SK-N-SH treated with all-trans-retinoic acid at 6 μM for 48 hours (cell line): ENCODE measurements at regions not wholly inside any gene's neighbourhood (a gene's known extent, or its start where the extent isn't known, plus 50 kb on each side); places are given as distances from the start of the nearest gene placed in this dataset.

ENCODE experiments used
- ATAC-seq: fragments of 200-7000 bp; cut with Tn5 transposase; 3 replicates; pipeline ENCODE4 v1.9.1; 2020; ENCODE audit warnings: mild to moderate bottlenecking, moderate library complexity
- BACH2 ChIP-seq: fragments of 250-450 bp; sonication (Bioruptor Pico); IDR thresholded peaks from 2 replicates; pipeline ENCODE4 v1.9.0; 2021; ENCODE audit warnings: mild to moderate bottlenecking, borderline replicate concordance
- CSDC2 ChIP-seq: fragments of 250-450 bp; sonication (Bioruptor Pico); IDR thresholded peaks from 2 replicates; pipeline ENCODE4 v1.5.0; 2020; ENCODE audit warnings: mild to moderate bottlenecking, moderate library complexity
- ESRRG ChIP-seq: fragments of 250-450 bp; sonication (Bioruptor Pico); IDR thresholded peaks from 2 replicates; pipeline ENCODE4 v1.6.1; 2021; ENCODE audit warnings: mild to moderate bottlenecking
- GLIS3 ChIP-seq: fragments of 250-450 bp; sonication (Bioruptor Pico); IDR thresholded peaks from 2 replicates; pipeline ENCODE4 v1.5.0; 2020; ENCODE audit warnings: mild to moderate bottlenecking, moderate library complexity
- ISL1 ChIP-seq: fragments of 250-450 bp; sonication (Bioruptor Pico); IDR thresholded peaks from 2 replicates; pipeline ENCODE4 v2.1.2; 2022; ENCODE audit warnings: mild to moderate bottlenecking, moderate library complexity
- OSR1 ChIP-seq: fragments of 250-450 bp; sonication (Bioruptor Pico); IDR thresholded peaks from 2 replicates; pipeline ENCODE4 v1.8.0; 2022; ENCODE audit warnings: moderate library complexity, mild to moderate bottlenecking, inconsistent platforms
- PPARA ChIP-seq: fragments of 250-450 bp; sonication (Bioruptor Pico); IDR thresholded peaks from 2 replicates; pipeline ENCODE4 v1.5.0; 2020; ENCODE audit warnings: mild to moderate bottlenecking, borderline replicate concordance
- RARB ChIP-seq: fragments of 250-450 bp; sonication (Bioruptor Pico); IDR thresholded peaks from 2 replicates; pipeline ENCODE4 v1.8.0; 2021; ENCODE audit warnings: mild to moderate bottlenecking, moderate library complexity
- SNAI2 ChIP-seq: fragments of 250-450 bp; sonication (Bioruptor Pico); IDR thresholded peaks from 2 replicates; pipeline ENCODE4 v1.5.0; 2020; ENCODE audit warnings: mild to moderate bottlenecking, moderate library complexity
- TCF4 ChIP-seq: fragments of 250-450 bp; sonication (Bioruptor Pico); IDR thresholded peaks from 2 replicates; pipeline ENCODE4 v1.8.0; 2021; ENCODE audit warnings: mild to moderate bottlenecking, moderate library complexity, borderline replicate concordance
- TOX ChIP-seq: fragments of 250-450 bp; sonication (Bioruptor Pico); IDR thresholded peaks from 2 replicates; pipeline ENCODE4 v1.8.0; 2021; ENCODE audit warnings: mild to moderate bottlenecking, moderate library complexity, borderline replicate concordance
- TSHZ2 ChIP-seq: fragments of 250-450 bp; sonication (Bioruptor Pico); IDR thresholded peaks from 2 replicates; pipeline ENCODE4 v1.5.0; 2020; ENCODE audit warnings: mild to moderate bottlenecking, moderate library complexity
- ZFP3 ChIP-seq: fragments of 250-450 bp; sonication (Bioruptor Pico); IDR thresholded peaks from 2 replicates; pipeline ENCODE4 v1.5.0; 2020; ENCODE audit warnings: mild to moderate bottlenecking, moderate library complexity
- ZFP30 ChIP-seq: fragments of 450-650 bp; formaldehyde crosslinking; IDR thresholded peaks from 2 replicates; pipeline ENCODE4 v1.5.0; 2022; ENCODE audit warnings: mild to moderate bottlenecking, moderate library complexity
- ZNF565 ChIP-seq: fragments of 450-650 bp; formaldehyde crosslinking; conservative IDR thresholded peaks from 2 replicates; pipeline ENCODE4 v1.5.0; 2020; ENCODE audit warnings: low read depth, mild to moderate bottlenecking, moderate library complexity
- ZNF70 ChIP-seq: fragments of 450-650 bp; formaldehyde crosslinking; IDR thresholded peaks from 2 replicates; pipeline ENCODE4 v1.5.0; 2020; ENCODE audit warnings: mild to moderate bottlenecking, moderate library complexity
- TF ChIP-seq, protein P1 (sequence below): fragments of 250-450 bp; sonication (Bioruptor Pico); IDR thresholded peaks from 2 replicates; pipeline ENCODE4 v1.8.0; 2020; ENCODE audit warnings: mild to moderate bottlenecking, moderate library complexity, borderline replicate concordance
- TF ChIP-seq, protein P2 (sequence below): fragments of 250-450 bp; sonication (Bioruptor Pico); IDR thresholded peaks from 2 replicates; pipeline ENCODE4 v1.5.1; 2021; ENCODE audit warnings: mild to moderate bottlenecking, moderate library complexity
- TF ChIP-seq, protein P3 (sequence below): fragments of 250-450 bp; sonication (Bioruptor Pico); IDR thresholded peaks from 2 replicates; pipeline ENCODE4 v1.5.1; 2020; ENCODE audit warnings: low read depth, mild to moderate bottlenecking, moderate library complexity
- TF ChIP-seq, protein P4 (sequence below): fragments of 250-450 bp; sonication (Bioruptor Pico); IDR thresholded peaks from 2 replicates; pipeline ENCODE4 v1.8.0; 2021; ENCODE audit warnings: low read depth, mild to moderate bottlenecking, moderate library complexity, borderline replicate concordance

DNA sequence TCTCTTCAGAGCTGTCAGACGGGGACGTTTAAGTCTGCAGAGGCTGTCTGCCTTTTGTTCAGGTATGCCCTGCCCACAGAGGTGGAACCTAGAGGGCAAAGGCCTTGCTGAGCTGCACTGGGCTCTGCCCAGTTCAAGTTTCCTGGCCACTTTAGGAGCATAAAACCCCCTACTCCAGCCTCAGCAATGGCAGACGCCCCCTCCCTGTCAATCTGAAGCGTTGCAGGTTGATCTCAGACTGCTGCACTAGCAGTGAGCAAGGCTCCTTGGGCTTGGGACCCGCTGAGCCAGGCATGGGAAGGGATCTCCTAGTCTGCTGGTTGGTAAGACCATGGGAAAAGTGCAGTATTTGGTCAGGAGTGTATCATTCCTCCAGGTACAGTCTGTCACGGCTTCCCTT is 66.6 kb upstream of the TP53I11 start:
- TF ChIP-seq BACH2 (CRISPR knock-in tag) (no peak), OSR1 (CRISPR knock-in tag) (no peak), RARB (no peak), TOX (CRISPR knock-in tag) (no peak), SNAI2 (no peak), ZFP30 (CRISPR knock-in tag) (no peak), GLIS3 (CRISPR knock-in tag) (no peak), TCF4 (no peak), ZFP3 (CRISPR knock-in tag) (no peak), PPARA (CRISPR knock-in tag) (no peak), ESRRG (CRISPR knock-in tag) (no peak)
- TF ChIP-seq, protein P1, sequence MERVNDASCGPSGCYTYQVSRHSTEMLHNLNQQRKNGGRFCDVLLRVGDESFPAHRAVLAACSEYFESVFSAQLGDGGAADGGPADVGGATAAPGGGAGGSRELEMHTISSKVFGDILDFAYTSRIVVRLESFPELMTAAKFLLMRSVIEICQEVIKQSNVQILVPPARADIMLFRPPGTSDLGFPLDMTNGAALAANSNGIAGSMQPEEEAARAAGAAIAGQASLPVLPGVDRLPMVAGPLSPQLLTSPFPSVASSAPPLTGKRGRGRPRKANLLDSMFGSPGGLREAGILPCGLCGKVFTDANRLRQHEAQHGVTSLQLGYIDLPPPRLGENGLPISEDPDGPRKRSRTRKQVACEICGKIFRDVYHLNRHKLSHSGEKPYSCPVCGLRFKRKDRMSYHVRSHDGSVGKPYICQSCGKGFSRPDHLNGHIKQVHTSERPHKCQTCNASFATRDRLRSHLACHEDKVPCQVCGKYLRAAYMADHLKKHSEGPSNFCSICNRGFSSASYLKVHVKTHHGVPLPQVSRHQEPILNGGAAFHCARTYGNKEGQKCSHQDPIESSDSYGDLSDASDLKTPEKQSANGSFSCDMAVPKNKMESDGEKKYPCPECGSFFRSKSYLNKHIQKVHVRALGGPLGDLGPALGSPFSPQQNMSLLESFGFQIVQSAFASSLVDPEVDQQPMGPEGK (CRISPR knock-in tag), result no peak
- TF ChIP-seq, protein P2, sequence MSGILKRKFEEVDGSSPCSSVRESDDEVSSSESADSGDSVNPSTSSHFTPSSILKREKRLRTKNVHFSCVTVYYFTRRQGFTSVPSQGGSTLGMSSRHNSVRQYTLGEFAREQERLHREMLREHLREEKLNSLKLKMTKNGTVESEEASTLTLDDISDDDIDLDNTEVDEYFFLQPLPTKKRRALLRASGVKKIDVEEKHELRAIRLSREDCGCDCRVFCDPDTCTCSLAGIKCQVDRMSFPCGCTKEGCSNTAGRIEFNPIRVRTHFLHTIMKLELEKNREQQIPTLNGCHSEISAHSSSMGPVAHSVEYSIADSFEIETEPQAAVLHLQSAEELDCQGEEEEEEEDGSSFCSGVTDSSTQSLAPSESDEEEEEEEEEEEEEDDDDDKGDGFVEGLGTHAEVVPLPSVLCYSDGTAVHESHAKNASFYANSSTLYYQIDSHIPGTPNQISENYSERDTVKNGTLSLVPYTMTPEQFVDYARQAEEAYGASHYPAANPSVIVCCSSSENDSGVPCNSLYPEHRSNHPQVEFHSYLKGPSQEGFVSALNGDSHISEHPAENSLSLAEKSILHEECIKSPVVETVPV, result no peak
- TF ChIP-seq, protein P3, sequence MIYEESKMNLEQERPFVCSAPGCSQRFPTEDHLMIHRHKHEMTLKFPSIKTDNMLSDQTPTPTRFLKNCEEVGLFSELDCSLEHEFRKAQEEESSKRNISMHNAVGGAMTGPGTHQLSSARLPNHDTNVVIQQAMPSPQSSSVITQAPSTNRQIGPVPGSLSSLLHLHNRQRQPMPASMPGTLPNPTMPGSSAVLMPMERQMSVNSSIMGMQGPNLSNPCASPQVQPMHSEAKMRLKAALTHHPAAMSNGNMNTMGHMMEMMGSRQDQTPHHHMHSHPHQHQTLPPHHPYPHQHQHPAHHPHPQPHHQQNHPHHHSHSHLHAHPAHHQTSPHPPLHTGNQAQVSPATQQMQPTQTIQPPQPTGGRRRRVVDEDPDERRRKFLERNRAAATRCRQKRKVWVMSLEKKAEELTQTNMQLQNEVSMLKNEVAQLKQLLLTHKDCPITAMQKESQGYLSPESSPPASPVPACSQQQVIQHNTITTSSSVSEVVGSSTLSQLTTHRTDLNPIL (CRISPR knock-in tag), result no peak
- no peak for ATAC-seq

DNA sequence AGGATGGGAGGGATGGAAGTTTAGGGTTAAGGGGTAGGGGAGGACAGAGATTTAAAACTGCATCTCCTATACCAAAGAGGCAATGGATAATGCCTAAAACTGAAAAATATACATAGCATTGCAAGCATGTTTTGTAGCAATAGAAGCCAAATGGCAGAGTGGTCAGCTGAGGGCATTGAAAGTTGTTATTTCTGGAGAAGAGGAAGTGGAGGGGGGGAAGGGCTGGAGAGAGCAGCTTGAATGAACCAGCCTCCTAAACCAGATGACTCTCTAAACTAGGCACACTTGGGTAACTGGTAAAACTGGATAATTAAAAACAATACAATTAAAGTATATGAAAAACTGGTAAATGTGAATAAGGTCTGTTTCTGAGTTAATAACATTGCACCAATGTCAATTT is 70.3 kb upstream of the TP53I11 start:
- TF ChIP-seq ZNF565 (CRISPR knock-in tag), result no peak
- no peak for TF ChIP-seq RARB
- TF ChIP-seq, protein P4, sequence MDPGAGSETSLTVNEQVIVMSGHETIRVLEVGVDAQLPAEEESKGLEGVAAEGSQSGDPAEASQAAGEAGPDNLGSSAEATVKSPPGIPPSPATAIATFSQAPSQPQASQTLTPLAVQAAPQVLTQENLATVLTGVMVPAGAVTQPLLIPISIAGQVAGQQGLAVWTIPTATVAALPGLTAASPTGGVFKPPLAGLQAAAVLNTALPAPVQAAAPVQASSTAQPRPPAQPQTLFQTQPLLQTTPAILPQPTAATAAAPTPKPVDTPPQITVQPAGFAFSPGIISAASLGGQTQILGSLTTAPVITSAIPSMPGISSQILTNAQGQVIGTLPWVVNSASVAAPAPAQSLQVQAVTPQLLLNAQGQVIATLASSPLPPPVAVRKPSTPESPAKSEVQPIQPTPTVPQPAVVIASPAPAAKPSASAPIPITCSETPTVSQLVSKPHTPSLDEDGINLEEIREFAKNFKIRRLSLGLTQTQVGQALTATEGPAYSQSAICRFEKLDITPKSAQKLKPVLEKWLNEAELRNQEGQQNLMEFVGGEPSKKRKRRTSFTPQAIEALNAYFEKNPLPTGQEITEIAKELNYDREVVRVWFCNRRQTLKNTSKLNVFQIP (CRISPR knock-in tag), result no peak
- no peak for TF ChIP-seq TSHZ2
- TF ChIP-seq CSDC2, result no peak
- TF ChIP-seq, protein P3 (CRISPR knock-in tag), result no peak
- TF ChIP-seq ZFP30 (CRISPR knock-in tag), result no peak
- no peak for TF ChIP-seq TCF4
- TF ChIP-seq ISL1 (CRISPR knock-in tag), result no peak
- TF ChIP-seq, protein P2, result no peak
- TF ChIP-seq ZFP3 (CRISPR knock-in tag), result no peak
- TF ChIP-seq GLIS3 (CRISPR knock-in tag), result no peak
- TF ChIP-seq ZNF70, result no peak
- no peak for TF ChIP-seq OSR1 (CRISPR knock-in tag)
- no peak for TF ChIP-seq PPARA (CRISPR knock-in tag)
- TF ChIP-seq, protein P1 (CRISPR knock-in tag), result no peak
- no peak for ATAC-seq
